ENCODE measurements at regions not wholly inside any gene's neighbourhood (a gene's known extent, or its start where the extent isn't known, plus 50 kb on each side); places are given as distances from the start of the nearest gene placed in this dataset.
"Not testable (repeated sequence)": the region's sequence is repeated elsewhere in the genome, so short reads cannot be mapped to it uniquely, and the experiment has no call there.

DNA sequence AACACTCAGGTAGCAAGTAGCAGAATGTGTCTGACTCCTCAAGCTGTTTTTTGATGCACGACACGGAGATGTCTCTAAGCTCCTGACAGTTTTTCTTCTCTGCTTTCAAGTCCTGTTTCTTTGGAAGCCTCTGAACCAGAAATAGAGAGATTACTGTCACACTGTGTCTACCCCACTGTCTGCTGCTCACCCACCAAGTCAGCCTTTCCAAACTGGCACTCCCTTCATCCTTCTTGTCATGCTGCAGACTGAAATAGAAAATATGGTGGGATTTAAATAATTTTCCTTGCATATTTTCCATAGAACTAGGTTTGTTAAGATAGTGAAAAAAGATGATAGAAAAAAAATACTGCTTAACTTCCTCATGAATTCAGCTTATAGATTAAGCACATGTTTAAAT lies 102.5 kb upstream of the SPANXN4 start:
- no peaks in the 10 kb centered on the region for H3K27me3 ChIP-seq (ENCODE audit: control insufficient read depth, insufficient read depth, low read length)

DNA sequence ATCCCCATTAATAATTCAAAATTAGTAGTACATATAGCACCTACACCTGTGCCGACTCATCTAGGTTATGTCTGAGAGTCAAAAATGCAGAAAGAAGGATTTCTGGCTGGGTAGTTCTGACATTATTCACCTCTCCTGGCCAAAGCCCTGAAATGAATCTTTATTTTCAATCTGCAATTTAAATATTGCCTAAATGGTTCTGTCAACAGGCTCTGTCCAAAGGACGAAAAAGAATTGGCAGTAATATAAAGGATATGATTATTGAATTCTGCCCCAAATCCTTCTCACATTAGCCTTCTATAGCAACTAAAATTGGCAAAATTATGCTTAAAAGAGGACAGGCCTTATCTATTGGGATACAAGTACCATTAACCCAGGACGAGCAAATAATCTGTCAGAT lies 86.9 kb upstream of the SPANXN4 start:
- FAIRE-seq (no peak), DNase-seq (no peak)
- H3K36me3 ChIP-seq (ENCODE audit: control insufficient read depth in 2 of 3, insufficient read depth in 3 of 3, low read length in 3 of 3), result no peaks in the 10 kb centered on the region
- H3K27ac ChIP-seq (ENCODE audit: low read depth in 2 of 2, low read length in 2 of 2), result no peak overlapping the region
- no peak overlapping the region for H3K9ac ChIP-seq (ENCODE audit: low read length in 3 of 3)
- intact Hi-C loops (cut with DNase I), result no loop called here
- H3K27me3 ChIP-seq (ENCODE audit: control insufficient read depth, insufficient read depth, low read length), result no peaks in the 10 kb centered on the region
- no peaks in the 10 kb centered on the region for H3K9me3 ChIP-seq (ENCODE audit: control insufficient read depth in 2 of 3, insufficient read depth in 1 of 3, low read length in 3 of 3)
- no peaks in the 10 kb centered on the region for H3K4me1 ChIP-seq (ENCODE audit: control insufficient read depth in 2 of 3, insufficient read depth in 2 of 3, low read depth in 1 of 3, low read length in 3 of 3)
- TF ChIP-seq, protein P1, sequence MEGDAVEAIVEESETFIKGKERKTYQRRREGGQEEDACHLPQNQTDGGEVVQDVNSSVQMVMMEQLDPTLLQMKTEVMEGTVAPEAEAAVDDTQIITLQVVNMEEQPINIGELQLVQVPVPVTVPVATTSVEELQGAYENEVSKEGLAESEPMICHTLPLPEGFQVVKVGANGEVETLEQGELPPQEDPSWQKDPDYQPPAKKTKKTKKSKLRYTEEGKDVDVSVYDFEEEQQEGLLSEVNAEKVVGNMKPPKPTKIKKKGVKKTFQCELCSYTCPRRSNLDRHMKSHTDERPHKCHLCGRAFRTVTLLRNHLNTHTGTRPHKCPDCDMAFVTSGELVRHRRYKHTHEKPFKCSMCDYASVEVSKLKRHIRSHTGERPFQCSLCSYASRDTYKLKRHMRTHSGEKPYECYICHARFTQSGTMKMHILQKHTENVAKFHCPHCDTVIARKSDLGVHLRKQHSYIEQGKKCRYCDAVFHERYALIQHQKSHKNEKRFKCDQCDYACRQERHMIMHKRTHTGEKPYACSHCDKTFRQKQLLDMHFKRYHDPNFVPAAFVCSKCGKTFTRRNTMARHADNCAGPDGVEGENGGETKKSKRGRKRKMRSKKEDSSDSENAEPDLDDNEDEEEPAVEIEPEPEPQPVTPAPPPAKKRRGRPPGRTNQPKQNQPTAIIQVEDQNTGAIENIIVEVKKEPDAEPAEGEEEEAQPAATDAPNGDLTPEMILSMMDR (IDR thresholded peaks at IDR 0.05; ENCODE audit: borderline replicate concordance, extremely low read depth, insufficient read depth), result no peak
- no peak overlapping the region for H3K4me3 ChIP-seq (ENCODE audit: low read length in 3 of 3)

More for the DNA sequence above, 102.5 kb upstream of the SPANXN4 start:
- FAIRE-seq (no peak), DNase-seq (no peak)
- Histone ChIP-seq H3K4me3 (ENCODE audit: low read length in 3 of 3) (no peak overlapping the region), H3K4me1 (ENCODE audit: control insufficient read depth in 2 of 3, insufficient read depth in 2 of 3, low read depth in 1 of 3, low read length in 3 of 3) (no peaks in the 10 kb centered on the region), H3K36me3 (ENCODE audit: control insufficient read depth in 2 of 3, insufficient read depth in 3 of 3, low read length in 3 of 3) (no peaks in the 10 kb centered on the region), H3K9me3 (ENCODE audit: control insufficient read depth in 2 of 3, insufficient read depth in 1 of 3, low read length in 3 of 3) (no peaks in the 10 kb centered on the region), H3K27ac (ENCODE audit: low read depth in 2 of 2, low read length in 2 of 2) (no peak overlapping the region), H3K9ac (ENCODE audit: low read length in 3 of 3) (no peak overlapping the region)
- TF ChIP-seq, protein P1 (IDR thresholded peaks at IDR 0.05; ENCODE audit: borderline replicate concordance, extremely low read depth, insufficient read depth), result no peak
- intact Hi-C loops (cut with DNase I), result no loop called here

- H3K4me3 ChIP-seq (ENCODE audit: low read length in 3 of 3); H3K9me3 ChIP-seq (ENCODE audit: control insufficient read depth in 2 of 3, insufficient read depth in 1 of 3, low read length in 3 of 3); intact Hi-C loops (cut with DNase I); H3K27me3 ChIP-seq (ENCODE audit: control insufficient read depth, insufficient read depth, low read length); DNase-seq; FAIRE-seq; H3K4me1 ChIP-seq (ENCODE audit: control insufficient read depth in 2 of 3, insufficient read depth in 2 of 3, low read depth in 1 of 3, low read length in 3 of 3); H3K36me3 ChIP-seq (ENCODE audit: control insufficient read depth in 2 of 3, insufficient read depth in 3 of 3, low read length in 3 of 3); H3K27ac ChIP-seq (ENCODE audit: low read depth in 2 of 2, low read length in 2 of 2); H3K9ac ChIP-seq (ENCODE audit: low read length in 3 of 3): not testable (repeated sequence)
Observed at GRCh38 chrX:142972147-142972809, 53.5 kb upstream of the SPANXN4 start.
